HUDEP-2 (cell line): ENCODE measurements at regions not wholly inside any gene's neighbourhood (a gene's known extent, or its start where the extent isn't known, plus 50 kb on each side); places are given as distances from the start of the nearest gene placed in this dataset.

Experiments
- DNase-seq, 76 experiments: peaks; one replicate each; lab custom pipeline; 2025; ENCODE audit not compliant: unreplicated experiment in 76 of 76; lab: John Stamatoyannopoulos, UW

GRCh38 chr5:116389601-116390000 lies 185.0 kb downstream of the SEMA6A start:
- DNase-seq, result no peak

GRCh38 chr5:116388564-116389258 lies 185.9 kb downstream of the SEMA6A start:
- no peak for DNase-seq

- DNase-seq, result no peak
These were observed 186.9 kb downstream of the SEMA6A start for GRCh38 chr5:116387738-116388137.

GRCh38 chr5:116386633-116387032 lies 188.0 kb downstream of the SEMA6A start:
- no peak for DNase-seq

- no peak for DNase-seq
These were observed 191.8 kb downstream of the SEMA6A start for GRCh38 chr5:116382874-116383266.

- DNase-seq, result no peak
These were observed 192.4 kb downstream of the SEMA6A start for GRCh38 chr5:116382032-116382873.

GRCh38 chr5:116381201-116381600 lies 193.4 kb downstream of the SEMA6A start:
- DNase-seq, result no peak

- DNase-seq, result no peak
These were observed 194.0 kb downstream of the SEMA6A start for GRCh38 chr5:116380621-116381020.

- DNase-seq, result no peak
These were observed 195.3 kb downstream of the SEMA6A start for GRCh38 chr5:116379306-116379705.

- DNase-seq, result no peak
These were observed 195.9 kb downstream of the SEMA6A start for GRCh38 chr5:116378777-116379121.

- DNase-seq, result no peak
These were observed 196.4 kb downstream of the SEMA6A start for GRCh38 chr5:116378007-116378776.

- no peak for DNase-seq
These were observed 197.2 kb downstream of the SEMA6A start for GRCh38 chr5:116377276-116378006.

- DNase-seq, result no peak
These were observed 198.7 kb downstream of the SEMA6A start for GRCh38 chr5:116375926-116376325.

- DNase-seq, result no peak
These were observed 200.2 kb downstream of the SEMA6A start for GRCh38 chr5:116374434-116374852.

- no peak for DNase-seq
These were observed 201.6 kb downstream of the SEMA6A start for GRCh38 chr5:116372931-116373597.

- no peak for DNase-seq
These were observed 202.7 kb downstream of the SEMA6A start for GRCh38 chr5:116371935-116372334.

- DNase-seq, result no peak
These were observed 203.2 kb downstream of the SEMA6A start for GRCh38 chr5:116371431-116371830.

- peak in 1 of 76 experiments; percentile 9 for DNase-seq
These were observed 203.7 kb downstream of the SEMA6A start for GRCh38 chr5:116370886-116371285.

- no peak for DNase-seq
These were observed 204.5 kb downstream of the SEMA6A start for GRCh38 chr5:116370149-116370548.

- DNase-seq, result peak in 2 of 76 experiments; percentile 4 to 16
These were observed 209.6 kb downstream of the SEMA6A start for GRCh38 chr5:116365006-116365496.
